ENCODE measurements at regions not wholly inside any gene's neighbourhood (a gene's known extent, or its start where the extent isn't known, plus 50 kb on each side); places are given as distances from the start of the nearest gene placed in this dataset.

GRCh38 chr2:180728928-180729559, 251.4 kb upstream of the UBE2E3 start (continued):
- peak; percentile 78 for TF ChIP-seq FOSL2 (IDR thresholded peaks at IDR 0.05; ENCODE audit: borderline replicate concordance, low read depth)
- TF ChIP-seq MAX (IDR thresholded peaks at IDR 0.05; ENCODE audit: low read depth) = no peak; the same call in 1 of the 2 replicates
- TF ChIP-seq TCF12 (IDR thresholded peaks at IDR 0.05) = peak; percentile 64
- no peak for TF ChIP-seq FOXM1 (IDR thresholded peaks at IDR 0.05; ENCODE audit: low read depth)
- no peak for TF ChIP-seq GATA2 (CRISPR knock-in tag; IDR thresholded peaks at IDR 0.05)
- no peak for TF ChIP-seq ZBTB33 (IDR thresholded peaks at IDR 0.05; ENCODE audit: borderline replicate concordance, low read depth)
- TF ChIP-seq SMC3 (IDR thresholded peaks at IDR 0.05; ENCODE audit: low read depth, low read length) = no peak
- peak; percentile 81 for TF ChIP-seq PBX3 (IDR thresholded peaks at IDR 0.05)
- TF ChIP-seq CHD2 (IDR thresholded peaks at IDR 0.05; ENCODE audit: low read length, partially characterized antibody) = no peak
- TF ChIP-seq RCOR1 (IDR thresholded peaks at IDR 0.05; ENCODE audit: low read length) = no peak
- peak; percentile 84 for TF ChIP-seq JUND (IDR thresholded peaks at IDR 0.05)
- TF ChIP-seq RAD21 (IDR thresholded peaks at IDR 0.05; ENCODE audit: low read length) = no peak
- TF ChIP-seq REST (IDR thresholded peaks at IDR 0.05; ENCODE audit: low read depth, low read length) = no peak
- no peak for TF ChIP-seq FOXJ3 (CRISPR knock-in tag; IDR thresholded peaks at IDR 0.05)
- TF ChIP-seq ELF1 (IDR thresholded peaks at IDR 0.05) = no peak
- TF ChIP-seq TEAD4 (IDR thresholded peaks at IDR 0.05; ENCODE audit: borderline replicate concordance, insufficient read depth) = no peak
- TF ChIP-seq NRF1 (IDR thresholded peaks at IDR 0.05; ENCODE audit: low read depth, low read length) = no peak
- TF ChIP-seq EP300 (IDR thresholded peaks at IDR 0.05; ENCODE audit: borderline replicate concordance in 1 of 2, low read depth in 1 of 2, low read length in 1 of 2) = peak; percentile 22 to 38; a peak in 1 of 4 replicates
- no peak for TF ChIP-seq RFX5 (IDR thresholded peaks at IDR 0.05; ENCODE audit: low read length)
- peak; percentile 65 for TF ChIP-seq NFIC (IDR thresholded peaks at IDR 0.05; ENCODE audit: borderline replicate concordance)
- no peak for TF ChIP-seq USF2 (IDR thresholded peaks at IDR 0.05; ENCODE audit: borderline replicate concordance, low read depth, low read length)

Data from SK-N-SH (cell line).